ENCODE measurements at regions not wholly inside any gene's neighbourhood (a gene's known extent, or its start where the extent isn't known, plus 50 kb on each side); places are given as distances from the start of the nearest gene placed in this dataset.

DNA sequence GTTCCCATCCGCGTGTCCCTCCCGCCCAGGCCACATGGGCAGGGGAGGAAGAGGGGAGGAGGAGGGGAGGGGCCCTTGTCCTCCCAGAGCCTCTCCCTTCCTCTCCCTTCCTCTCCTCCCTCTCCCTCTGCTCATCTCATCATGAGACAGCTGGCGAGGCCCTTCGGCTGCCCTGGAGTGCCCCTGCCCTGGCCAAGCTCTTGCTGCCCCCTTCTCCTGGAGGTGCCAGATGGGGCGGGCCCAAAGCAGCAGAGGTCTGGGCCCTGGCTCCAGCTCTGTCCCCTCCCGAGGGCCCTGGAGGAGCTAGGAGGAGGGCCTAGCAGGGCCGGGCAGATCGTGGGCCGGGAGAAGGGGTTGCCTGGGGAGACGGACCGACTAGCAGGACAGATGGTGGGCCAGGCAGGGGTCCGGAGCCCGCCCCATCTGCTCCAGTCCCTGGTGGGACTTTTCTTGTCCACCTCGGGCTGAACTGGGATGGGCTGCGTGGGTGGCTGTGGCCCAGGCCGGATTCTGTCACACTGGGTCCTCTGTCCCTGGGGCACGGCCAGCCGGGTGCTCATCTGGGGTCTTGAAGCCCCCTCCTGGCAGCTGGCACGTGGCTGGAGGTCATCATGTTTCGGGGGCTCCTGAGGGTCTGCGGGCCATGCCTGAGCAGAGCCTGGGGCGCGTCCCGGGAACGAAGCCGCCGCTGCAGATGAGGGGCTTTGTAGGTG is 183.4 kb downstream of the GOLGA6L6 start:
- intact Hi-C loops (cut with micrococcal nuclease; ENCODE audit: unreplicated experiment), result no loop called here
- no peak for DNase-seq

GRCh38 chr15:20357481-20358065 is 184.0 kb downstream of the GOLGA6L6 start:
- no peaks in the 10 kb centered on the region for H3K36me3 Mint-ChIP-seq (ENCODE audit: insufficient read depth, unreplicated experiment)

More for the DNA sequence above, 183.4 kb downstream of the GOLGA6L6 start:
- CTCF ChIA-PET, result no interaction called here
- H3K4me1 Mint-ChIP-seq (ENCODE audit: low read depth, unreplicated experiment), result no peaks in the 10 kb centered on the region
- H3K4me3 Mint-ChIP-seq (ENCODE audit: low read depth, unreplicated experiment), result no peak overlapping the region
- no peaks in the 10 kb centered on the region for H3K27me3 Mint-ChIP-seq (ENCODE audit: unreplicated experiment)
- no peaks in the 10 kb centered on the region for H3K9me3 Mint-ChIP-seq (ENCODE audit: low read depth, unreplicated experiment)
- H3K36me3 Mint-ChIP-seq (ENCODE audit: insufficient read depth, unreplicated experiment), result no peaks in the 10 kb centered on the region
- TF ChIP-seq, protein P1, sequence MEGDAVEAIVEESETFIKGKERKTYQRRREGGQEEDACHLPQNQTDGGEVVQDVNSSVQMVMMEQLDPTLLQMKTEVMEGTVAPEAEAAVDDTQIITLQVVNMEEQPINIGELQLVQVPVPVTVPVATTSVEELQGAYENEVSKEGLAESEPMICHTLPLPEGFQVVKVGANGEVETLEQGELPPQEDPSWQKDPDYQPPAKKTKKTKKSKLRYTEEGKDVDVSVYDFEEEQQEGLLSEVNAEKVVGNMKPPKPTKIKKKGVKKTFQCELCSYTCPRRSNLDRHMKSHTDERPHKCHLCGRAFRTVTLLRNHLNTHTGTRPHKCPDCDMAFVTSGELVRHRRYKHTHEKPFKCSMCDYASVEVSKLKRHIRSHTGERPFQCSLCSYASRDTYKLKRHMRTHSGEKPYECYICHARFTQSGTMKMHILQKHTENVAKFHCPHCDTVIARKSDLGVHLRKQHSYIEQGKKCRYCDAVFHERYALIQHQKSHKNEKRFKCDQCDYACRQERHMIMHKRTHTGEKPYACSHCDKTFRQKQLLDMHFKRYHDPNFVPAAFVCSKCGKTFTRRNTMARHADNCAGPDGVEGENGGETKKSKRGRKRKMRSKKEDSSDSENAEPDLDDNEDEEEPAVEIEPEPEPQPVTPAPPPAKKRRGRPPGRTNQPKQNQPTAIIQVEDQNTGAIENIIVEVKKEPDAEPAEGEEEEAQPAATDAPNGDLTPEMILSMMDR (IDR thresholded peaks at IDR 0.05; ENCODE audit: unreplicated experiment), result no peak
- H3K27ac Mint-ChIP-seq (ENCODE audit: unreplicated experiment), result no peak overlapping the region
- BruUV-seq (replicated peaks), result no TSS peak

DNA sequence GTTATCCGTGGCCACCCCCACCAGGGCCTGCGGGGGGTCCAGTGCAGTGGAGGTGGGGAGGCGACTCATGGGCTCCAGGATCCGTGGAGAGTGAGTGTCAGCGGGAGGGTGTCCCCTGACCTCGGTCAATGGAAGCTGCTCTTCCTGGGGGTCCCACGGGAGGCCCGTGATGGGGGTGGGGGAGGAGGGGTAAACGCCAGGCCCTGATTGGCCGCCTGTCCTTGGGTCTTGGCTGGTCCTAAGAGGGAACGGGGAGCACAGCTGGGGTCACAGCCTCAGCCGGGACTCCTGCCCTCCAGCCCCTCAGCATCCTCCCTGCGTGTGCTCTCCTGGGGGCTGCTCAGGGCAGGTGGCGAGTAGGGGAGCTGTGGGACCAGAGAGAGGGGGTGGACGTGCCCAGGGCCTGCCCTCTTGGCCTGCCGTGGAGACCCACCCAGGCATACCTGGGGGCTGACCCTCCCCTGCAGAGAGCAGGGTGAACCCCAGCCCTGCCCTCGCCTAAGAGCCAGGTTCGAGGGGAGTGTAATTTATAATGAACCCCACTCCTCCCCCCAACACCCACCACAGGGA is 184.6 kb downstream of the GOLGA6L6 start:
- Mint-ChIP-seq H3K4me1 (ENCODE audit: low read depth, unreplicated experiment) (no peaks in the 10 kb centered on the region), H3K4me3 (ENCODE audit: low read depth, unreplicated experiment) (no peak overlapping the region), H3K27ac (ENCODE audit: unreplicated experiment) (no peak overlapping the region), H3K36me3 (ENCODE audit: insufficient read depth, unreplicated experiment) (no peaks in the 10 kb centered on the region), H3K9me3 (ENCODE audit: low read depth, unreplicated experiment) (no peaks in the 10 kb centered on the region), H3K27me3 (ENCODE audit: unreplicated experiment) (no peaks in the 10 kb centered on the region)
- TF ChIP-seq, protein P1 (IDR thresholded peaks at IDR 0.05; ENCODE audit: unreplicated experiment), result no peak
- CTCF ChIA-PET, result no interaction called here
- DNase-seq, result no peak
- no TSS peak for BruUV-seq (replicated peaks)
- intact Hi-C loops (cut with micrococcal nuclease; ENCODE audit: unreplicated experiment), result no loop called here

More at GRCh38 chr15:20357481-20358065, 184.0 kb downstream of the GOLGA6L6 start:
- Mint-ChIP-seq H3K4me3 (ENCODE audit: low read depth, unreplicated experiment) (no peak overlapping the region), H3K27me3 (ENCODE audit: unreplicated experiment) (no peaks in the 10 kb centered on the region), H3K9me3 (ENCODE audit: low read depth, unreplicated experiment) (no peaks in the 10 kb centered on the region), H3K4me1 (ENCODE audit: low read depth, unreplicated experiment) (no peaks in the 10 kb centered on the region), H3K27ac (ENCODE audit: unreplicated experiment) (no peak overlapping the region)
- TF ChIP-seq, protein P1 (IDR thresholded peaks at IDR 0.05; ENCODE audit: unreplicated experiment), result no peak
- DNase-seq, result no peak
- intact Hi-C loops (cut with micrococcal nuclease; ENCODE audit: unreplicated experiment), result no loop called here
- CTCF ChIA-PET, result no interaction called here
- BruUV-seq (replicated peaks), result no TSS peak

DNA sequence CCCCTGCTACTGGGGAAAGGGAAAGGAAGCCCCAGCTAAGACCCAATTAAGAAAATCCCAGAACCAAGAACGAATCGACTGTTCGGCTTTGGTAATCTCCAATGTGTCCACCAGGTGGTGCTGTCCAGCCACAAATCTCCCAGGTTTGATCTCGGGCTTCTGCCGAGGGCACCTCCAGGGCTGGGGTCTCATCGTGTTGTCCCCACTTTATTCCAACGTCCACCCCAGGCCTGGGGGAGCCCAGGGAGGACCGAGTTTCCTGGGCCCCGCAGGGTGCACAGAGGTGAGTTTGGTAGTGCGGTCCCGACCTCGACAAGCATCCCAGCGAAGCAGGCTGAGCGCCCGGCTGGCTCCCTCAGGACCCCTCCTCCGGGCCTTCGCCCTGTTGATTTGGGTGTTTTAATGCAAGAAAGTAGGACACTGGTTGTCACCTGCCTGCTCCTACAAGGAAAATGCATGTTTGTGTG is 185.1 kb downstream of the GOLGA6L6 start:
- no peaks in the 10 kb centered on the region for H3K27me3 Mint-ChIP-seq (ENCODE audit: unreplicated experiment)
- BruUV-seq (replicated peaks), result no TSS peak
- TF ChIP-seq, protein P1 (IDR thresholded peaks at IDR 0.05; ENCODE audit: unreplicated experiment), result no peak
- H3K4me1 Mint-ChIP-seq (ENCODE audit: low read depth, unreplicated experiment), result no peaks in the 10 kb centered on the region
- no peak overlapping the region for H3K27ac Mint-ChIP-seq (ENCODE audit: unreplicated experiment)
- DNase-seq, result no peak
- CTCF ChIA-PET, result no interaction called here
- intact Hi-C loops (cut with micrococcal nuclease; ENCODE audit: unreplicated experiment), result no loop called here
- no peak overlapping the region for H3K4me3 Mint-ChIP-seq (ENCODE audit: low read depth, unreplicated experiment)
- H3K9me3 Mint-ChIP-seq (ENCODE audit: low read depth, unreplicated experiment), result no peaks in the 10 kb centered on the region
- no peaks in the 10 kb centered on the region for H3K36me3 Mint-ChIP-seq (ENCODE audit: insufficient read depth, unreplicated experiment)
